OCI-M2 (cell line): ENCODE measurements at regions not wholly inside any gene's neighbourhood (a gene's known extent, or its start where the extent isn't known, plus 50 kb on each side); places are given as distances from the start of the nearest gene placed in this dataset.

Experiments used
- DNase-seq: peaks from one replicate; lab custom pipeline; 2025; ENCODE audit not compliant: unreplicated experiment; lab: John Stamatoyannopoulos, UW

GRCh38 chr3:24595796-24596195 lies 101.1 kb upstream of the THRB start:
- DNase-seq: no peak

- DNase-seq: no peak
Observed at GRCh38 chr3:24596626-24597025, 102.0 kb upstream of the THRB start.

GRCh38 chr3:24598695-24599470 lies 104.2 kb upstream of the THRB start:
- DNase-seq: no peak

GRCh38 chr3:24601066-24601939 lies 106.7 kb upstream of the THRB start:
- no peak for DNase-seq

- DNase-seq: no peak
Observed at GRCh38 chr3:24604215-24604614, 109.6 kb upstream of the THRB start.

GRCh38 chr3:24605511-24606028 lies 110.9 kb upstream of the THRB start:
- no peak for DNase-seq

GRCh38 chr3:24607281-24607680 lies 112.6 kb upstream of the THRB start:
- no peak for DNase-seq

- DNase-seq: no peak
Observed at GRCh38 chr3:24608701-24609390, 114.2 kb upstream of the THRB start.

- no peak for DNase-seq
Observed at GRCh38 chr3:24614359-24614758, 119.7 kb upstream of the THRB start.

- no peak for DNase-seq
Observed at GRCh38 chr3:24615177-24615576, 120.5 kb upstream of the THRB start.

GRCh38 chr3:24616110-24616829 lies 121.6 kb upstream of the THRB start:
- no peak for DNase-seq

- no peak for DNase-seq
Observed at GRCh38 chr3:24622138-24622537, 127.5 kb upstream of the THRB start.

- no peak for DNase-seq
Observed at GRCh38 chr3:24622696-24623225, 128.1 kb upstream of the THRB start.

- no peak for DNase-seq
Observed at GRCh38 chr3:24623657-24624056, 129.0 kb upstream of the THRB start.

- DNase-seq: no peak
Observed at GRCh38 chr3:24624938-24625681, 130.5 kb upstream of the THRB start.

- DNase-seq: no peak
Observed at GRCh38 chr3:24628523-24629258, 134.0 kb upstream of the THRB start.

- no peak for DNase-seq
Observed at GRCh38 chr3:24631481-24631880, 136.8 kb upstream of the THRB start.

GRCh38 chr3:24639061-24639460 lies 144.4 kb upstream of the THRB start:
- DNase-seq: no peak
